ENCODE measurements at regions not wholly inside any gene's neighbourhood (a gene's known extent, or its start where the extent isn't known, plus 50 kb on each side); places are given as distances from the start of the nearest gene placed in this dataset.

- DNase-seq, result no peak
Observed at GRCh38 chr3:178295292-178295912, 240.8 kb upstream of the KCNMB2 start.

GRCh38 chr3:178297199-178297598 is 239.0 kb upstream of the KCNMB2 start:
- DNase-seq, result no peak

DNA sequence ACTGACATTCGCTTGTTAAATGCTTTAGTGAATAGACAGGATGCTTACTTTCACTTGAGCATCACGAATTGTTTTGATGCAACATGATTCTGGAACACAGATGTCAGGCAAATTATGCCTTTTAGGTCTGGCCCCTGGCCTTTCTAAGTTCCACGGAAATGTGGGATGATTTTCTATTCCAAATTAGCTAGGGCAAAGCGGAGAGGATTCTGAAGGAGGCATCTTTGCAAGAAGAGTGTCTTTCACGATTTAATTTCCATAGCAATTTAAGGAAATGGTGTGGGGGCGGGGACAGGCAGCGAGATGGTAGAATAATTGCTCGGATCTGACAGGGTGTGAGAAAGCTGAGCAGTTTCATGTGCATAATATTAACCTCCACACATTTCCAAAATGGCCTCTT is 238.5 kb upstream of the KCNMB2 start:
- no peak for DNase-seq

GRCh38 chr3:178300441-178300959 is 235.7 kb upstream of the KCNMB2 start:
- DNase-seq, result no peak

DNA sequence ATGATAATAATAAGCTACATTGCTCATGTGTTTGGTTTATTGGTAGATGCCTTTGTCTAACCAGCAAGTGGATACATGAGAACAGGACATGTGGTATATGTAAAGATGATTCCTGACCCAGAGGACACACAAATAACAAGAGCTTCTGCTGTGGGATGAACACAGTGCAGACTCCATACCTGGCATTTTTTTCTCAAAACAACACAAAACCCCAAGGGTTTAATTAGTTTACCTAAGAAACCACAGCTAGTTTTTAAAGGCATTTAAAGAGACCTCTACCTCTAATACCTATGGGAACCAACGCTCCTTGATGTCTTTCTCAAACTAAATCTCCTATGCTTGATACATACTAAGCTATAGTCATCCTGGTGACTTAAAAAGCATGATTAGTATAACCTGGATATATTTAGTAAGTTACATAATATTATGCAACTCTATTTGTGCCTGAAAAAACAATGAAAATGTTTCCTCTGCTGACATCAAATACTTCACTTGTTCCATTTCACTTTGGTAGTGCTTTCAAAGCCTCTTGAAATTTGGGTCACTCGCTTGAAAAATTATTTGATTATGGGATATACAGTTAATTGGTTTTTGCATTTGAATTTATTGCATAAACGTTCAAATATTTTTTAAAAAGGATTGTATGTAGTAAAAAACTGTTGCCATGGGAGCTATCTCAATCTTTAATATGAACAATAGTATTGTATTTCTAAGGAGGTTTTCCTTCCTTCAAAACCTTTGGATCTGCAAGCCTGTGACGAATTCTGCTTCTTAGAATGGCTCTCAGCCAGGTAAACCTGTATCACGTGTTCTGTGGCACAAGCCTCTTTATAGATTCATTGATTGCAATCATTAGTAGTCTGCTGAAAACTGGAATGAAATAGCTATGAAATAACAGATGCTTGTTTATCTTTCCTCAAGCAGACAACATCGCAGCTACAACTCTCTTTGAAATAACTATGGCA is 233.0 kb upstream of the KCNMB2 start:
- no peak for DNase-seq

DNA sequence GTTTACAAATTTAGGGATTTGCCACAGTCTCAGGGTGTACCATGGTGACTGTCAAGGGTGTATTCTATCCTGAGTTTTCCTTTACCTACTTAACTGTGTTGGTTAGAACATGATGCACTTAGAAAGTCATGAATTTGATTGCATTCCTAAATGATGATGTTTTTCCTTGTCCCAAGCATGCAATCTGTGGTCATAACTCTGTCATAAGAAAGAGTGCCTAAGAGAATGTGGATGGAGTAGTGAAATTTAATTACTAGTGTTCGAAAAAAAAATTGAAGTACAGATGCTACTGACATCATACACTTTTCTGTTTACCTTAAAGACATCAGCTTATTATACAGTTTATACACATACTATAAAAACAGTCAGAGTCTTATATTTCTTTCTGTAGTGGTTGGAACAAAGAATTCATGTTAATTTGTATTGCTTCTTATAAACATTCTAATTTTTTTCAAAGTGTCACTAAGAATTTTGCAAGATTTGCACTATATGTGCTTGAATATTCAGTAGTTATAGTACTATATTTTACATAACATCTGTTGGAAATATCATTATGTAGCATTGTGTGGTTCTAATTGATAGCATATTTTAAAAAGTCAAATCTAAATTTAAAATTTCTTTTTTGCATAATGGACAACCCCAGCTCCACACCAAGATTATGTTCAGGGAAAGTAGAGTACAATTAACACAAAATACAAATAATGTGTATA is 231.3 kb upstream of the KCNMB2 start:
- no peak for DNase-seq

DNA sequence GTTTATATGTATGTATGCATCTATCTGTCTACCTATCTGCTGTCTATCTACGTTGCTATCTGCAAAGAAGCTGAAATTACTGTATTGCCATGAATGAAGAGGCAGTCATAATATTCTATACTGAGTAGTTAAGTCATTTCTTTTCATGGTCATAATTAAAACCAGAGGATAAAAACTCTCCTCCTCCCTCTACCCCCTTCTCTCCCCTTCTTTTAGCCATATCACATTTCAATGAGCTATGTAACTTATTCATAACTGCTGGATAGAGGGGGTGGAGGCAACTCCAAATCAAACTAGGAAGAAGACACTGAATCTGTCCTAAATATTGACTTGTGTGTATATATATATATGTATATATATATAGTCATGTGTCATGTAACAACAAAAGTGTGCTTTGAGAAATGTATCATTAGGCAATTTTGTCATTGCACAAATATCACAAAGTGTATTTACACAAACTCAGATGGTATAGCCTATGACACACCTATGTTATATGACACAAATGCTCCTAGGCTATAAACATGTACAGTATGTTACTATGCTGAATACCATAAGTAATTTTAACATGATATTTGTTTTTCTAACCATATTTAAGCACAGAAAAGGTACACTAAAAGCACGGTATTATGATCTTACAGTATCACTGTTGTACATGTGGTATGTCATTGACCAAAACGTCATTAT is 229.7 kb upstream of the KCNMB2 start:
- DNase-seq, result no peak

DNA sequence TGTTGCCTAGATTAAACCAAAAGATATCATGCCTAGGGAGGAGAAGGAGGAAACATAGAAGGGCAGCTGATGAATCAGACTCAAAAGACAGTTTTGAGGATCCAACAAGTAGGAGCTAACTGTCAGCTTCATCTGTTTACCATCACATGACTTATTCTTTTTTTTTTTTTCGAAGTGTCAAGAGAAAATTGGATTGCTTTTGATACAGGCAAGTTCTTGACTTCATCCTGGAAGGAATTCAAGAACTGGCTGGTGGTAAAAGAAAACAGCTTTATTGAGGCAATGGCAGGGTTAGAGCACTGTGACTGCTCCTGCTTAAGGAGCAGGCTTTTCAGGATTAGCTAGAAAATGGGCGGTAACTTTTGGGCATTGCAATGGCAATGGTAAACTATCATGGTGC is 227.5 kb upstream of the KCNMB2 start:
- no peak for DNase-seq

DNA sequence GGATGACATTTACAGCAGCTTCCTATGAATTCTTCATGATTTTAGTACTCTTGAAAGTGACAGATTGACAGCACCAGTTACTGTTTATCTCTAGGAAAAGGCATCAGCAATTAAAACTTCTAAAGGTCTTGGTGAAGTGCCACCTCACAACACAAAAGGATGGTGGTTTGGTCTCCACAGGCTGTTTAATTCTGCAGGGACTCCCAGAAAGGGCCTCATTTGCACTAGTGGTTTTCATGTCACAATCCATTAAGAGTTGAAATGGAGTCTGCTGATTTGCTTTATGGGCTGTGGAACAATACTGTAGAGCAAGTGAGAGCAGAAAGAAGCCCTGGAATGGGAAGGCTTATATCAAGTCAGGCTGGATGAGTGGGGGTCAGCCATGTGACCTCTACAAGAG is 225.3 kb upstream of the KCNMB2 start:
- DNase-seq, result no peak

DNA sequence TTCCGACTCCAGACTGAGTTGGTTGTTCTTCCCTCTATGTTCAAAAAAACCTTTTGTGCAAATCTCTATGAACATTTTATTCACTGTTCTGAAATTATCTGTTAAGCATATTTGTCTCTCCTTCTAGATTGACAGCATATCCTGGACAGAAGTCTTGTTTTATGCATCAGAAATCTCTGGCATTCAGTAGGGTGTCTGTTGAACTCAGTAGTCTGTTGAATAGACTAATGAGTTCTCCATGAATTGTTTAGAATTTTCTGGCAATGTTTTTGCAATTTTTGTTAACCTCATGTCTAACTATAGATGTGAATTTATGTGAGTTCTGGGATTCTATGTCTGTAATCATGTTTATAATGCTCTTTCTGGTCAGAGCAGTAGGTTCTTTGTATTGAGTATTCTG is 222.5 kb upstream of the KCNMB2 start:
- DNase-seq, result no peak

- DNase-seq, result no peak
Observed at GRCh38 chr3:178318340-178318739, 217.9 kb upstream of the KCNMB2 start.

DNA sequence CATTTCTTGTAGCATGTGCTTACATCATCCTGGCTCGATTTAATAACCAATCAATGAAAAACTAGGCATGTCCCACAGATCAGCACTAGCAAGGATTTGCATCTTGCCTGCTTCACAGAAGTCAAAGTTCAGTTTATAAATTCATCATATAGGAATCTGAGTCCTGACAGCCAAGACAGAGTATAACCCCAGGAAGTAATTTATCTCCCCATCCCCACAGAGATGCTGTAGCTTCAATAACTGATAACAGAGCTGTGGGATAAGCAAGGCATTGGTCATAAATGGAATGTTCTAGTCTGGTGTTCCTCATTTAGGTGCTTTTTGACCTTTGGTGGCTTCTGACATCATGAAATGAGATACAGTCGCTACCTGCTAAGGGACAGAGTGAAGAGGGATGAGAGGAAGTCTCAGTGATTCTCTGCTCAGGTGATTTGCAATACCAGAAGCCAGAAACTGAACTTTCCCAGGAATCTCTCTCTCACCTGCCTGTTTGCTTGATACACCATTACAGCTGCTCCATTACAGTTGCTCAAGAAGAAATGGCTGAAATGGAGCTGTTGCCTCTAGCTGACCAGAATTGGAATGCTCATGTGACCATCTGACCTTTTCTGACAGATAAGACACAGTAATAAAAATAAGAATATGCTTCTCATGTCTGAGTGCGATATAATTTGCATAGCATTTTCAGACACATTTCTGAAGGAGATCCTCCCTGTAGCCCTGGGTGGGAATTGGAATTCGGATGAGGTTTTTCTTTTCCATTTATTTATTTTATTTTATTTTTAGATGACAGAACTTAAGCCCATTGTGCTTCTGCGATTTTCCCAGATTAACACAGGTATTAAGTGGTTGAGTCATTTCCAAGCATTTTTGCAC is 217.1 kb upstream of the KCNMB2 start:
- no peak for DNase-seq

DNA sequence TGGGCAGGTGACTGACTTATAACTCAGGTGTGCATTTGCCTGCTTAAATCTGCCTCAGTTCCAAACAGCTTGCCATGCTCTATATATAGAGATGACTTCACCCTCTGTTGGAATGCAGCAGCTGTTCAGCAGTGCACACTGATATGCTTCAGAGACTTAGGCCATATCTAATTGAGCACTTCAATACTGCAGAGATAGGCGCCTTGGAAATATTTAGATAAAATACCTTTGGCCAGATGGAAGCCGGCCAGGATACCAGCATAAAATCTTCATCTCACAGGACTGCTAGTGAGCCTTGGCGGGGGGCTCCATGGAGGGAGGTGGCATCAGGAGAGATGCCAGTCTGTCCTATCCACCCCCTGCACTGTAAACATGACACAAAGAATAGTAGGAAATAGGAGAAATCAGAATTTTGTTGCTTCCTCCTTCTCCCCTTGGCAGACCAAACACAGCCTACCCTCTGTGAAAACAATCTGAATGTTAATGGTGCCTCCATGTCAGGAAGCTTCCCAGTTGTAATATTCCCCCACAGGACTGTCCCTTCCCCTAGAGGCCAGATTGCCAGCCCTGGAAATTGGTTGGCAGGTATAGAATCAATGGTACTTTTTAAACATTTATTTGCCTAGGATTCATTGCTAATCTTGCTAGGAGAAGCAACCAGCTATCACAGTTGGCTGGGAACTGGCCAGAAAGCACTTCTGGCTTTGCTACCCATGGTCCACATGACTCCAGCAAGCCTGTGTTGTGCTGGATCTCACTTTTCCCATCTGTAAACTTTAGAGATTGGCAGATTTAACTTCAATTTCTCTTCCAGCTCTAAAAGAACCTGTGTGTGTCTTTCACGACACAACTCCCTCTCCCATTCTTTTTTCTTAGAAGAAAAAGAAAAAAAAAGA is 215.5 kb upstream of the KCNMB2 start:
- DNase-seq, result no peak

- no peak for DNase-seq
Observed at GRCh38 chr3:178324356-178324755, 211.9 kb upstream of the KCNMB2 start.

GRCh38 chr3:178325330-178325729 is 210.9 kb upstream of the KCNMB2 start:
- DNase-seq, result no peak

GRCh38 chr3:178329936-178330335 is 206.3 kb upstream of the KCNMB2 start:
- DNase-seq, result no peak

DNA sequence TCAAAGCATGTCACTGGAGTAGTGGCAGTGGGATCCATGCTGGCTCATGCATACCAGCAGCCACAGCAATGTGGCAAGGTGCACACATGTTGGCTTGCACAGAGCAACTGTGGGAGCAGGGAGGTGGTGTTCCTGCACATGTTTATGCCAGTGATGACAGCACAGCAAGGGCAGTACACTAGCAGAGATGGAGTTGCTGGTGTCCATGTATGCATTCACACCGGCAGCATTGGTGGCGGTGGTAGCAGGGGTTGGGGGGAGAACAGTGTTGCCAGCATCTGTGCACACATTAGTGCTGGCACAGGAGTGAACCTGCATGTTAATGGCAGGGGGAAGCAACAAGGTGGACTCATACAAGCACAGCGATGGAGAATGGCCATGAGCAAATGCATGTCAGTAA is 202.0 kb upstream of the KCNMB2 start:
- no peak for DNase-seq

DNA sequence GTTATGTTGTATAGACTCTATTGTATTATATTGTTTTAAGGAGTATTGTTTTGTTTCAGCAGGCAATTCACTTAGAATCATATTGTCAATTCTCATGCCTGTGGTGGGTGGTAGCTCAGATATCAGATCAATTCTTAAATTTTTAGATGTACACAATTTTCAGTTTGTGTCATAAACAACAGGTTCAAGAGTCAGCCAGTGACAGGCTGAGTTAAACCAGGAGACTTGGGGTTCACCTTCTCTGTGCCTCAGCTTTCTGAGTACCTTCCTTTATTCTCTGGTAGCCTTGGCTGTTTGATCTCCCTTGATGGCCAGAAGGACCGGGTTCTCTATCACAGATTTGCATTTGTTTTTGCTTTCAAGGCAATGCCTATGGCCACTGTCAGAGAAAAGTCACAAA is 199.9 kb upstream of the KCNMB2 start:
- no peak for DNase-seq

- DNase-seq, result no peak
Observed at GRCh38 chr3:178340506-178340905, 195.7 kb upstream of the KCNMB2 start.

DNA sequence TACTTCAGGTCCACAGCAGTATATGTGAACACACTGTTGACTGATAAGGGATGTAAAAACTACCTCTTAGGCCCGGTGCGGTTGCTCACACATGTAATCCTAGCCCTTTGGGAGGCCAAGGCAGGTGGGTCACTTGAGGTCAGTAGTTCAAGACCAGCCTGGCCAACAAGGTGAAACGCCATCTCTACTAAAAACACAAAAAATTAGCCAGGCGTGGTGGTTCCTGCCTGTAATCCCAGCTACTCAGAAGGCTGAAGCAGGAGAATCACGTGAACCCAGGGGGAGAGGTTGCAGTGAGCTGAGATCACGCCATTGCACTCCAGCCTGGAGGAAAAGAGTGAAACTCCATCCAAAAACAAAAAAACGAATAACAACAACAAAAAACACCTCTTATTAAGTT is 194.6 kb upstream of the KCNMB2 start:
- DNase-seq, result no peak

DNA sequence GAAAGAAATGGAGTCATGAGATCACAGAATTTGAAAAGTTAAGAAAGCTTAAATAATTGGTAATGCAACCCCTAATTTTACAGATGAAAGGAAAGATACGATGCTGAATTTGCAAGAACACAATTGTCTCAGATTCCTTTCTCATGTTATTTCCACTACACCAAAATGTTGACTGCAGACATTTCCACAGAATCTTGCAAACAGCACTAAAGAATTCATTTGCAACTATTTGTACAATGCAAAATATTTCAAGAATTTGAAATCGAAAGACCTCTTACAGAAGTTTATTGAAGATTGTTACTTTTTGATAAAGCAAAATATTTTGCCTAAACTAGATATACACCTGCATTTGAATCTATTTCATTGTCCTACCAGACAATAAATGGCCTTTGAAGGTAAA is 194.1 kb upstream of the KCNMB2 start:
- no peak for DNase-seq

Measured in activated T-cell treated with anti-CD3 and anti-CD28 coated beads, Interleukin-2, amount 50 U/mL, for 48 hours (primary cell).